ENCODE measurements at regions not wholly inside any gene's neighbourhood (a gene's known extent, or its start where the extent isn't known, plus 50 kb on each side); places are given as distances from the start of the nearest gene placed in this dataset.

GRCh38 chr12:89185181-89185580, 167.1 kb downstream of the DUSP6 start:
- TF ChIP-seq, protein P1, sequence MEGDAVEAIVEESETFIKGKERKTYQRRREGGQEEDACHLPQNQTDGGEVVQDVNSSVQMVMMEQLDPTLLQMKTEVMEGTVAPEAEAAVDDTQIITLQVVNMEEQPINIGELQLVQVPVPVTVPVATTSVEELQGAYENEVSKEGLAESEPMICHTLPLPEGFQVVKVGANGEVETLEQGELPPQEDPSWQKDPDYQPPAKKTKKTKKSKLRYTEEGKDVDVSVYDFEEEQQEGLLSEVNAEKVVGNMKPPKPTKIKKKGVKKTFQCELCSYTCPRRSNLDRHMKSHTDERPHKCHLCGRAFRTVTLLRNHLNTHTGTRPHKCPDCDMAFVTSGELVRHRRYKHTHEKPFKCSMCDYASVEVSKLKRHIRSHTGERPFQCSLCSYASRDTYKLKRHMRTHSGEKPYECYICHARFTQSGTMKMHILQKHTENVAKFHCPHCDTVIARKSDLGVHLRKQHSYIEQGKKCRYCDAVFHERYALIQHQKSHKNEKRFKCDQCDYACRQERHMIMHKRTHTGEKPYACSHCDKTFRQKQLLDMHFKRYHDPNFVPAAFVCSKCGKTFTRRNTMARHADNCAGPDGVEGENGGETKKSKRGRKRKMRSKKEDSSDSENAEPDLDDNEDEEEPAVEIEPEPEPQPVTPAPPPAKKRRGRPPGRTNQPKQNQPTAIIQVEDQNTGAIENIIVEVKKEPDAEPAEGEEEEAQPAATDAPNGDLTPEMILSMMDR (optimal IDR thresholded peaks at IDR 0.05 in 1 of 3, IDR thresholded peaks at IDR 0.05 in 1 of 3, conservative IDR thresholded peaks at IDR 0.05 in 1 of 3; ENCODE audit: extremely low read depth in 1 of 3, insufficient read depth in 2 of 3, low read length in 3 of 3) = no peak
- no peak for TF ChIP-seq EZH2 (IDR thresholded peaks at IDR 0.05; ENCODE audit: low read length)
